ENCODE measurements at regions not wholly inside any gene's neighbourhood (a gene's known extent, or its start where the extent isn't known, plus 50 kb on each side); places are given as distances from the start of the nearest gene placed in this dataset.

- H3K9me3 ChIP-seq, result no peaks in the 10 kb centered on the region
- intact Hi-C loops (cut with DNase I), result no loop called here
- no peak overlapping the region for H3K4me3 ChIP-seq
- no peak for ATAC-seq
- no peak overlapping the region for H3K27ac ChIP-seq
- no peaks in the 10 kb centered on the region for H3K36me3 ChIP-seq
- H3K4me1 ChIP-seq, result no peaks in the 10 kb centered on the region
- 61% methylated on average over 5 of the region's 5 CpGs for WGBS (ENCODE audit: insufficient coverage, low coverage, low lambda C conversion rate, missing lambda C conversion rate)
- no peaks in the 10 kb centered on the region for H3K27me3 ChIP-seq
- DNase-seq, result no peak
- no peak for TF ChIP-seq POLR2A (IDR thresholded peaks at IDR 0.05)
- TF ChIP-seq, protein P1, sequence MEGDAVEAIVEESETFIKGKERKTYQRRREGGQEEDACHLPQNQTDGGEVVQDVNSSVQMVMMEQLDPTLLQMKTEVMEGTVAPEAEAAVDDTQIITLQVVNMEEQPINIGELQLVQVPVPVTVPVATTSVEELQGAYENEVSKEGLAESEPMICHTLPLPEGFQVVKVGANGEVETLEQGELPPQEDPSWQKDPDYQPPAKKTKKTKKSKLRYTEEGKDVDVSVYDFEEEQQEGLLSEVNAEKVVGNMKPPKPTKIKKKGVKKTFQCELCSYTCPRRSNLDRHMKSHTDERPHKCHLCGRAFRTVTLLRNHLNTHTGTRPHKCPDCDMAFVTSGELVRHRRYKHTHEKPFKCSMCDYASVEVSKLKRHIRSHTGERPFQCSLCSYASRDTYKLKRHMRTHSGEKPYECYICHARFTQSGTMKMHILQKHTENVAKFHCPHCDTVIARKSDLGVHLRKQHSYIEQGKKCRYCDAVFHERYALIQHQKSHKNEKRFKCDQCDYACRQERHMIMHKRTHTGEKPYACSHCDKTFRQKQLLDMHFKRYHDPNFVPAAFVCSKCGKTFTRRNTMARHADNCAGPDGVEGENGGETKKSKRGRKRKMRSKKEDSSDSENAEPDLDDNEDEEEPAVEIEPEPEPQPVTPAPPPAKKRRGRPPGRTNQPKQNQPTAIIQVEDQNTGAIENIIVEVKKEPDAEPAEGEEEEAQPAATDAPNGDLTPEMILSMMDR (IDR thresholded peaks at IDR 0.05), result no peak
Observed at GRCh38 chr2:129061069-129061768, 742.6 kb upstream of the HS6ST1 start.

DNA sequence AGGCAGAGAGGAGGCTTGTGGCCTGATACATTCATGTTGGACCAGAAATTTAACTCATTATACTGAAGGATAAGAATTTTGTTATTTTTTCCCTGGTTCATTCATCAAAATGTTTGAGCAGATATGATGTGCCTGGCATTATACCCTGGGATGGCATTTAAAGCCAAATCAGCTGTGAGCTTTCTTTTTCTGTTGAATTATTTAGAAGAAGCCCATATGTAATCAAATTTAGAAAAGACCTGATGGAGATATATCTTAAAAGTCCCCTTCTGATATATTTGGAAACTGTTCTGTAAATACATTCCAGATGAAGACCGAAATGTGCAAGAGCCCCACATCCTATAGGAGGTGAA lies 743.1 kb upstream of the HS6ST1 start:
- H3K4me3 ChIP-seq, result no peak overlapping the region
- intact Hi-C loops (cut with DNase I), result no loop called here
- no peak for TF ChIP-seq POLR2A (IDR thresholded peaks at IDR 0.05)
- TF ChIP-seq, protein P1 (IDR thresholded peaks at IDR 0.05), result no peak
- DNase-seq, result no peak
- H3K27me3 ChIP-seq, result no peaks in the 10 kb centered on the region
- no peak for ATAC-seq
- H3K9me3 ChIP-seq, result no peaks in the 10 kb centered on the region
- 8% methylated on average over 1 of the region's 1 CpG for WGBS (ENCODE audit: insufficient coverage, low coverage, low lambda C conversion rate, missing lambda C conversion rate)
- no peak overlapping the region for H3K27ac ChIP-seq
- no peaks in the 10 kb centered on the region for H3K4me1 ChIP-seq
- no peaks in the 10 kb centered on the region for H3K36me3 ChIP-seq

GRCh38 chr2:129062146-129062912 lies 743.7 kb upstream of the HS6ST1 start:
- Histone ChIP-seq H3K4me3 (no peak overlapping the region), H3K27ac (no peak overlapping the region), H3K27me3 (no peaks in the 10 kb centered on the region), H3K4me1 (no peaks in the 10 kb centered on the region), H3K36me3 (no peaks in the 10 kb centered on the region), H3K9me3 (no peaks in the 10 kb centered on the region)
- TF ChIP-seq POLR2A (IDR thresholded peaks at IDR 0.05), result no peak
- TF ChIP-seq, protein P1 (IDR thresholded peaks at IDR 0.05), result no peak
- WGBS (ENCODE audit: insufficient coverage, low coverage, low lambda C conversion rate, missing lambda C conversion rate), result 63% methylated on average over 7 of the region's 9 CpGs
- ATAC-seq (no peak), DNase-seq (no peak)
- intact Hi-C loops (cut with DNase I), result no loop called here

- ATAC-seq, result no peak
- Histone ChIP-seq H3K4me1 (peaks cover 0 to 10% (median 0%) of the 10 kb centered on the region in 4 donors), H3K27me3 (no peaks in the 10 kb centered on the region), H3K4me3 (no peak overlapping the region), H3K27ac (no peak overlapping the region), H3K36me3 (no peaks in the 10 kb centered on the region), H3K9me3 (no peaks in the 10 kb centered on the region)
- no peak for DNase-seq
- intact Hi-C loops (cut with DNase I), result no loop called here
- no CpG with 5 or more reads among the region's 1 CpG for WGBS (ENCODE audit: insufficient coverage, low coverage, low lambda C conversion rate, missing lambda C conversion rate)
- TF ChIP-seq, protein P1 (IDR thresholded peaks at IDR 0.05), result no peak
Observed at GRCh38 chr2:129067070-129067469, 748.4 kb upstream of the HS6ST1 start.

Measured in right lobe of liver (tissue), 6 donors.